Breast epithelium (tissue), 3 donors: ENCODE measurements at regions not wholly inside any gene's neighbourhood (a gene's known extent, or its start where the extent isn't known, plus 50 kb on each side); places are given as distances from the start of the nearest gene placed in this dataset.

ENCODE experiments used
- CTCF ChIP-seq, 3 donors: fragments of 450-650 bp; IDR thresholded peaks; one replicate each; pipeline ENCODE4 v1.5.1; 2016 to 2017; ENCODE audit warnings: antibody characterized with exemption in 3 of 3, mild to moderate bottlenecking in 3 of 3, moderate library complexity in 3 of 3
- POLR2A ChIP-seq: fragments of 450-650 bp; IDR thresholded peaks from one replicate; pipeline ENCODE4 v1.6.1; 2016; ENCODE audit warnings: antibody characterized with exemption, mild to moderate bottlenecking, moderate library complexity
- POLR2AphosphoS5 ChIP-seq, 3 donors: sonication (generic); formaldehyde crosslinking; IDR thresholded peaks; one replicate each; pipeline ENCODE4 v1.6.1; 2017; ENCODE audit warnings: antibody characterized with exemption in 3 of 3

- TF ChIP-seq CTCF (IDR thresholded peaks at IDR 0.05) (no peak), POLR2AphosphoS5 (IDR thresholded peaks at IDR 0.05) (no peak), POLR2A (no peak)
Measured at GRCh38 chr2:155583674-155584195, 748.8 kb downstream of the NR4A2 start.
